Osteocyte (in vitro differentiated cells): ENCODE measurements at regions not wholly inside any gene's neighbourhood (a gene's known extent, or its start where the extent isn't known, plus 50 kb on each side); places are given as distances from the start of the nearest gene placed in this dataset.

Source experiments
- DNase-seq: peaks from one replicate; pipeline ENCODE4 v3.0.0; 2021; ENCODE audit warnings: mixed read lengths; ENCODE audit not compliant: unreplicated experiment; ENCODE audit errors: extremely low spot score
- H3K27ac Mint-ChIP-seq: one replicate; pipeline ENCODE4 v1.8.0; 2021; ENCODE audit warnings: mild to moderate bottlenecking, mixed read lengths; ENCODE audit not compliant: unreplicated experiment
- H3K27me3 Mint-ChIP-seq: one replicate; pipeline ENCODE4 v1.8.0; 2021; ENCODE audit warnings: mixed read lengths; ENCODE audit not compliant: unreplicated experiment
- H3K36me3 Mint-ChIP-seq: one replicate; pipeline ENCODE4 v1.8.0; 2021; ENCODE audit warnings: mixed read lengths; ENCODE audit not compliant: unreplicated experiment
- H3K4me1 Mint-ChIP-seq: one replicate; pipeline ENCODE4 v1.8.0; 2021; ENCODE audit warnings: mixed read lengths; ENCODE audit not compliant: unreplicated experiment
- H3K4me3 Mint-ChIP-seq: one replicate; pipeline ENCODE4 v1.8.0; 2021; ENCODE audit warnings: mild to moderate bottlenecking, moderate library complexity, mixed read lengths; ENCODE audit not compliant: unreplicated experiment
- H3K9me3 Mint-ChIP-seq: one replicate; pipeline ENCODE4 v1.8.0; 2021; ENCODE audit warnings: mixed read lengths; ENCODE audit not compliant: unreplicated experiment
- CTCF ChIP-seq: fragments of 200-600 bp; sonication (generic); IDR thresholded peaks from 2 replicates; pipeline ENCODE4 v1.5.0; 2021; ENCODE audit warnings: antibody characterized with exemption, mild to moderate bottlenecking, moderate library complexity

GRCh38 chr17:31654936-31655335, 204.1 kb downstream of the COPRS start:
- TF ChIP-seq CTCF, result no peak
- no peak for DNase-seq
- H3K36me3 Mint-ChIP-seq, result no peaks in the 10 kb centered on the region
- H3K27ac Mint-ChIP-seq, result peak overlapping the region; percentile 38
- no peaks in the 10 kb centered on the region for H3K27me3 Mint-ChIP-seq
- no peaks in the 10 kb centered on the region for H3K9me3 Mint-ChIP-seq
- H3K4me3 Mint-ChIP-seq, result no peak overlapping the region
- H3K4me1 Mint-ChIP-seq, result peaks cover 24% of the 10 kb centered on the region

GRCh38 chr17:31653691-31654090, 205.4 kb downstream of the COPRS start:
- Mint-ChIP-seq H3K4me3 (no peak overlapping the region), H3K9me3 (no peaks in the 10 kb centered on the region), H3K4me1 (peaks cover 20% of the 10 kb centered on the region), H3K27me3 (no peaks in the 10 kb centered on the region), H3K36me3 (no peaks in the 10 kb centered on the region), H3K27ac (no peak overlapping the region)
- no peak for DNase-seq
- TF ChIP-seq CTCF, result no peak

GRCh38 chr17:31650756-31651520, 208.1 kb downstream of the COPRS start:
- no peak overlapping the region for H3K4me3 Mint-ChIP-seq

GRCh38 chr17:31649302-31649701, 209.7 kb downstream of the COPRS start:
- peak; percentile 49 for DNase-seq
- TF ChIP-seq CTCF, result no peak
- peaks cover 11% of the 10 kb centered on the region for H3K9me3 Mint-ChIP-seq
- H3K36me3 Mint-ChIP-seq, result peaks cover 2% of the 10 kb centered on the region
- H3K27ac Mint-ChIP-seq, result no peak overlapping the region
- peaks cover 15% of the 10 kb centered on the region for H3K4me1 Mint-ChIP-seq
- no peak overlapping the region for H3K4me3 Mint-ChIP-seq
- no peaks in the 10 kb centered on the region for H3K27me3 Mint-ChIP-seq

More at GRCh38 chr17:31650756-31651520, 208.1 kb downstream of the COPRS start:
- Mint-ChIP-seq H3K4me1 (peaks cover 25% of the 10 kb centered on the region), H3K27ac (no peak overlapping the region), H3K27me3 (no peaks in the 10 kb centered on the region), H3K36me3 (no peaks in the 10 kb centered on the region), H3K9me3 (peaks cover 11% of the 10 kb centered on the region)
- peak; percentile 36 for DNase-seq
- TF ChIP-seq CTCF, result no peak

- H3K4me3 Mint-ChIP-seq, result no peak overlapping the region
- peaks cover 6% of the 10 kb centered on the region for H3K4me1 Mint-ChIP-seq
- no peaks in the 10 kb centered on the region for H3K27me3 Mint-ChIP-seq
- peaks cover 11% of the 10 kb centered on the region for H3K9me3 Mint-ChIP-seq
- TF ChIP-seq CTCF, result no peak
- peaks cover 2% of the 10 kb centered on the region for H3K36me3 Mint-ChIP-seq
- H3K27ac Mint-ChIP-seq, result no peak overlapping the region
- DNase-seq, result peak; percentile 40
These were observed 211.4 kb downstream of the COPRS start for GRCh38 chr17:31647661-31648060.
